ENCODE measurements at regions not wholly inside any gene's neighbourhood (a gene's known extent, or its start where the extent isn't known, plus 50 kb on each side); places are given as distances from the start of the nearest gene placed in this dataset.

DNA sequence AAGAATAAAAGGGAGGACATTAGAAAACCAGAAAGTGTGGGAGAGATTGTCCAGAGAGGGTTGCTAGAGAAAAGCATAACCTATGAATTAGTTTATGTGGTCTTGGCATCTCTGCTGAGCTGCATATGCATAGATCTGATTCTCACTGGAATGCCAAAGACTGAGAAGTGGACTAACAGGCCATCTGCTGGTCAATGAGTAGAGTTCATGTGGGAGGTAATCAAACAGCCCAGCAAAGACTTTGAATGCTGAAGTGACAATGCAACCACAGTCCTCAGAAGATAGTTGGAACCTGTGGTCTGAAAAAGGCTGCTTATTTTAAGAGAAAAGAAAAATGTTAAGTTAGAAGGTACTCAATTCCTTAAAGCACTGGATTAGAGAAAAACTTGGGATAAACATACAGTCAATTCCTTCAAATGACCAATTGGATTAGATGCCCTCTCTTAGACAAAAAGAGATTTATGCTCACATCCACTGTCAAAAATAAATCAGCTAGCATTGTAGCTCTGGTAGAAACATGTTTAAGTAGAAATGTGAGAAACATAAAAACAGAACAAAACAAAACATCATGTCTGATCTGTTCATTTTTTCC, 382.8 kb downstream of the AMY1C start:
- no peak for TF ChIP-seq EZH2 (IDR thresholded peaks at IDR 0.05)
- TF ChIP-seq, protein P1, sequence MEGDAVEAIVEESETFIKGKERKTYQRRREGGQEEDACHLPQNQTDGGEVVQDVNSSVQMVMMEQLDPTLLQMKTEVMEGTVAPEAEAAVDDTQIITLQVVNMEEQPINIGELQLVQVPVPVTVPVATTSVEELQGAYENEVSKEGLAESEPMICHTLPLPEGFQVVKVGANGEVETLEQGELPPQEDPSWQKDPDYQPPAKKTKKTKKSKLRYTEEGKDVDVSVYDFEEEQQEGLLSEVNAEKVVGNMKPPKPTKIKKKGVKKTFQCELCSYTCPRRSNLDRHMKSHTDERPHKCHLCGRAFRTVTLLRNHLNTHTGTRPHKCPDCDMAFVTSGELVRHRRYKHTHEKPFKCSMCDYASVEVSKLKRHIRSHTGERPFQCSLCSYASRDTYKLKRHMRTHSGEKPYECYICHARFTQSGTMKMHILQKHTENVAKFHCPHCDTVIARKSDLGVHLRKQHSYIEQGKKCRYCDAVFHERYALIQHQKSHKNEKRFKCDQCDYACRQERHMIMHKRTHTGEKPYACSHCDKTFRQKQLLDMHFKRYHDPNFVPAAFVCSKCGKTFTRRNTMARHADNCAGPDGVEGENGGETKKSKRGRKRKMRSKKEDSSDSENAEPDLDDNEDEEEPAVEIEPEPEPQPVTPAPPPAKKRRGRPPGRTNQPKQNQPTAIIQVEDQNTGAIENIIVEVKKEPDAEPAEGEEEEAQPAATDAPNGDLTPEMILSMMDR (IDR thresholded peaks at IDR 0.05), result peak; percentile 68
